Inflammatory macrophage treated with lipopolysaccharide for 1 hour (primary cell): ENCODE measurements at regions not wholly inside any gene's neighbourhood (a gene's known extent, or its start where the extent isn't known, plus 50 kb on each side); places are given as distances from the start of the nearest gene placed in this dataset.
A peak's percentile ranks its signal among the peaks of the same experiment; 100 is the strongest.
"Not testable (repeated sequence)": the region's sequence is repeated elsewhere in the genome, so short reads cannot be mapped to it uniquely, and the experiment has no call there.

Experiments used
- DNase-seq, 2 donors: peaks; one replicate each; pipeline ENCODE4 v3.0.0-alpha.2; 2020 to 2022

- no peak for DNase-seq
Observed at GRCh38 chr6:40881501-40881900, 157.5 kb downstream of the UNC5CL start.

GRCh38 chr6:40880906-40881305 is 158.1 kb downstream of the UNC5CL start:
- peak; percentile 17 to 20 for DNase-seq

- no peak for DNase-seq
Observed at GRCh38 chr6:40879169-40879568, 159.9 kb downstream of the UNC5CL start.

- no peak for DNase-seq
Observed at GRCh38 chr6:40877362-40877761, 161.7 kb downstream of the UNC5CL start.

GRCh38 chr6:40876336-40876735 is 162.7 kb downstream of the UNC5CL start:
- DNase-seq: no peak

- DNase-seq: no peak
Observed at GRCh38 chr6:40874495-40874894, 164.5 kb downstream of the UNC5CL start.

- DNase-seq: no peak
Observed at GRCh38 chr6:40871424-40871823, 167.6 kb downstream of the UNC5CL start.

- DNase-seq: not testable (repeated sequence)
Observed at GRCh38 chr6:40868089-40868865, 170.7 kb downstream of the UNC5CL start.

GRCh38 chr6:40867527-40867926 is 171.5 kb downstream of the UNC5CL start:
- DNase-seq: not testable (repeated sequence)

- not testable (repeated sequence) for DNase-seq
Observed at GRCh38 chr6:40865259-40865658, 173.8 kb downstream of the UNC5CL start.

GRCh38 chr6:40860443-40860842 is 178.6 kb downstream of the UNC5CL start:
- no peak for DNase-seq

- DNase-seq: no peak
Observed at GRCh38 chr6:40856271-40856670, 182.8 kb downstream of the UNC5CL start.

- DNase-seq: no peak
Observed at GRCh38 chr6:40855168-40855880, 183.7 kb downstream of the UNC5CL start.

- no peak for DNase-seq
Observed at GRCh38 chr6:40854592-40854991, 184.4 kb downstream of the UNC5CL start.

- DNase-seq: peak; percentile 44 to 66
Observed at GRCh38 chr6:40852779-40853373, 186.1 kb downstream of the UNC5CL start.

- no peak for DNase-seq
Observed at GRCh38 chr6:40849546-40849945, 189.5 kb downstream of the UNC5CL start.

- DNase-seq: no peak
Observed at GRCh38 chr6:40848868-40849514, 190.0 kb downstream of the UNC5CL start.

GRCh38 chr6:40848038-40848437 is 191.0 kb downstream of the UNC5CL start:
- DNase-seq: no peak

GRCh38 chr6:40845553-40845952 is 193.5 kb downstream of the UNC5CL start:
- DNase-seq: peak; percentile 3 to 24

- DNase-seq: no peak
Observed at GRCh38 chr6:40844246-40844645, 194.8 kb downstream of the UNC5CL start.

GRCh38 chr6:40841721-40842120 is 197.3 kb downstream of the UNC5CL start:
- no peak for DNase-seq

- no peak for DNase-seq
Observed at GRCh38 chr6:40832691-40833090, 206.3 kb downstream of the UNC5CL start.

GRCh38 chr6:40831381-40831780 is 207.6 kb downstream of the UNC5CL start:
- no peak for DNase-seq
